Liver (tissue), 8 donors: ENCODE measurements at regions not wholly inside any gene's neighbourhood (a gene's known extent, or its start where the extent isn't known, plus 50 kb on each side); places are given as distances from the start of the nearest gene placed in this dataset.
A peak's percentile ranks its signal among the peaks of the same experiment; 100 is the strongest.
"Not testable (repeated sequence)": the region's sequence is repeated elsewhere in the genome, so short reads cannot be mapped to it uniquely, and the experiment has no call there.

Experiments used
- DNase-seq: peaks from one replicate; pipeline ENCODE4 v3.0.0-alpha.2; 2017; ENCODE audit warnings: low spot score
- H3K27ac ChIP-seq, 2 donors: one replicate each; pipeline ENCODE4 v1.7.0; 2013; ENCODE audit warnings: inconsistent platforms in 2 of 2, low read length in 2 of 2, control low read depth in 1 of 2, low read depth in 1 of 2, mild to moderate bottlenecking in 1 of 2
- H3K27me3 ChIP-seq, 4 donors: one replicate each; pipeline versions ENCODE4 v1.6.1 to v1.7.0; 2013; ENCODE audit warnings: low read length in 3 of 4, inconsistent platforms in 1 of 4, mild to moderate bottlenecking in 1 of 4, moderate library complexity in 1 of 4; ENCODE audit not compliant: control insufficient read depth in 4 of 4, insufficient read depth in 4 of 4
- H3K36me3 ChIP-seq, 4 donors: one replicate each; pipeline versions ENCODE4 v1.6.1 to v1.7.0; 2013; ENCODE audit warnings: low read length in 3 of 4, mild to moderate bottlenecking in 3 of 4, low read depth in 1 of 4, moderate library complexity in 1 of 4; ENCODE audit not compliant: control insufficient read depth in 4 of 4, insufficient read depth in 3 of 4
- H3K4me1 ChIP-seq, 4 donors: one replicate each; pipeline versions ENCODE4 v1.6.1 to v1.7.0; 2013; ENCODE audit warnings: low read length in 3 of 4, mild to moderate bottlenecking in 3 of 4, moderate library complexity in 1 of 4; ENCODE audit not compliant: control insufficient read depth in 4 of 4, insufficient read depth in 4 of 4
- H3K4me3 ChIP-seq, 3 donors: one replicate each; pipeline versions ENCODE4 v1.6.1 to v1.7.0; 2013; ENCODE audit warnings: low read length in 3 of 3, control low read depth in 1 of 3, low read depth in 1 of 3, mild to moderate bottlenecking in 1 of 3
- H3K9ac ChIP-seq, 2 donors: one replicate each; pipeline ENCODE4 v1.7.0; 2013; ENCODE audit warnings: low read length in 2 of 2, mild to moderate bottlenecking in 2 of 2, moderate library complexity in 2 of 2, control low read depth in 1 of 2, low read depth in 1 of 2
- H3K9me3 ChIP-seq, 4 donors: one replicate each; pipeline versions ENCODE4 v1.6.1 to v1.7.0; 2013; ENCODE audit warnings: low read length in 3 of 4; ENCODE audit not compliant: control insufficient read depth in 4 of 4
- ATF3 ChIP-seq: IDR thresholded peaks from 2 replicates; pipeline ENCODE4 v1.6.1; 2016; ENCODE audit warnings: antibody characterized with exemption
- CTCF ChIP-seq: fragments of 150-350 bp; IDR thresholded peaks from 2 replicates; pipeline ENCODE4 v1.5.1; 2017; ENCODE audit warnings: improper control_type of control experiment, low read depth, low read length; ENCODE audit not compliant: missing input control
- EGR1 ChIP-seq, 2 donors: IDR thresholded peaks; 2 replicates each; pipeline ENCODE4 v1.6.1; 2016 to 2018; ENCODE audit warnings: antibody characterized with exemption in 2 of 2, low read depth in 2 of 2
- FOXA1 ChIP-seq: IDR thresholded peaks from 2 replicates; pipeline ENCODE4 v1.6.1; 2016; ENCODE audit warnings: antibody characterized with exemption
- FOXA2 ChIP-seq: IDR thresholded peaks from 2 replicates; pipeline ENCODE4 v1.6.1; 2016; ENCODE audit warnings: antibody characterized with exemption
- HNF4G ChIP-seq: IDR thresholded peaks from 2 replicates; pipeline ENCODE4 v1.6.1; 2016; ENCODE audit warnings: antibody characterized with exemption
- JUND ChIP-seq, 2 donors: IDR thresholded peaks; 2 replicates each; pipeline ENCODE4 v1.6.1; 2016; ENCODE audit warnings: antibody characterized with exemption in 2 of 2
- MAX ChIP-seq: IDR thresholded peaks from 2 replicates; pipeline ENCODE4 v1.6.1; 2016; ENCODE audit warnings: antibody characterized with exemption
- NR2F2 ChIP-seq: IDR thresholded peaks from 2 replicates; pipeline ENCODE4 v1.6.1; 2016; ENCODE audit warnings: antibody characterized with exemption
- RAD21 ChIP-seq, 2 donors: IDR thresholded peaks; 2 replicates each; pipeline ENCODE4 v1.6.1; 2016; ENCODE audit warnings: antibody characterized with exemption in 2 of 2, mild to moderate bottlenecking in 2 of 2
- RXRA ChIP-seq, 2 donors: IDR thresholded peaks; 2 replicates each; pipeline ENCODE4 v1.6.1; 2017 to 2018; ENCODE audit warnings: antibody characterized with exemption in 2 of 2, mild to moderate bottlenecking in 1 of 2
- SP1 ChIP-seq: IDR thresholded peaks from 2 replicates; pipeline ENCODE4 v1.6.1; 2018; ENCODE audit warnings: antibody characterized with exemption, mild to moderate bottlenecking
- TAF1 ChIP-seq: conservative IDR thresholded peaks from 2 replicates; pipeline ENCODE4 v1.6.1; 2016; ENCODE audit warnings: antibody characterized with exemption, mild to moderate bottlenecking
- YY1 ChIP-seq: IDR thresholded peaks from 2 replicates; pipeline ENCODE4 v1.6.1; 2016; ENCODE audit warnings: antibody characterized with exemption, mild to moderate bottlenecking
- ZBTB33 ChIP-seq: IDR thresholded peaks from 2 replicates; pipeline ENCODE4 v1.6.1; 2016; ENCODE audit warnings: antibody characterized with exemption
- WGBS: extraction: QIAGEN DNeasy Blood & Tissue Kit; methylation state at CpG from one replicate; pipeline ENCODE4 v1.1.7; 2013; 5-methylcytosine and 5-hydroxymethylcytosine counted together
- donor health status: healthy.
- donor health status: healthy.
- donor health status: healthy.
- donor health status: healthy.
- donor health status: healthy.

GRCh38 chr17:30605027-30605426 lies 127.8 kb downstream of the GOSR1 start:
- H3K27ac ChIP-seq: no peak overlapping the region
- no peak for DNase-seq
- 93% methylated on average over 1 of the region's 1 CpG for WGBS
- H3K36me3 ChIP-seq: no peaks in the 10 kb centered on the region
- H3K9me3 ChIP-seq: no peaks in the 10 kb centered on the region
- H3K9ac ChIP-seq: no peak overlapping the region
- no peak overlapping the region for H3K4me3 ChIP-seq
- TF ChIP-seq TAF1: no peak
- TF ChIP-seq CTCF: no peak
- peaks cover 0 to 4% (median 0%) of the 10 kb centered on the region in 4 donors for H3K4me1 ChIP-seq
- no peaks in the 10 kb centered on the region for H3K27me3 ChIP-seq

- not testable (repeated sequence) for H3K4me3 ChIP-seq, H3K9ac ChIP-seq
- 97% methylated on average over 2 of the region's 2 CpGs for WGBS
Measured at GRCh38 chr17:30602396-30602795, 125.2 kb downstream of the GOSR1 start.

GRCh38 chr17:30601984-30602383 lies 124.8 kb downstream of the GOSR1 start:
- not testable (repeated sequence) for H3K4me3 ChIP-seq, H3K9me3 ChIP-seq, H3K4me1 ChIP-seq, H3K9ac ChIP-seq, DNase-seq, H3K27me3 ChIP-seq, H3K36me3 ChIP-seq, H3K27ac ChIP-seq
- 74% methylated on average over 7 of the region's 7 CpGs for WGBS

More at GRCh38 chr17:30602396-30602795, 125.2 kb downstream of the GOSR1 start:
- not testable (repeated sequence) for H3K27me3 ChIP-seq, DNase-seq, H3K27ac ChIP-seq, H3K9me3 ChIP-seq, H3K36me3 ChIP-seq, H3K4me1 ChIP-seq

- peak; percentile 41 for DNase-seq
- Histone ChIP-seq H3K36me3 (no peaks in the 10 kb centered on the region), H3K4me3 (peak overlapping the region; percentile 38 to 94 (median 87)), H3K4me1 (peaks cover 0 to 6% (median 3%) of the 10 kb centered on the region in 4 donors), H3K27ac (peak overlapping the region; percentile 95 to 96), H3K9me3 (no peaks in the 10 kb centered on the region), H3K27me3 (no peaks in the 10 kb centered on the region), H3K9ac (peak overlapping the region; percentile 11 to 55)
- under 1% methylated on average over 49 of the region's 49 CpGs for WGBS
- TF ChIP-seq ATF3 (no peak), NR2F2 (no peak), FOXA2 (no peak), ZBTB33 (no peak), RXRA (IDR thresholded peaks at IDR 0.05) (no peak), YY1 (no peak), EGR1 (IDR thresholded peaks at IDR 0.05; ENCODE audit: low read depth in 2 of 2) (no peak), RAD21 (IDR thresholded peaks at IDR 0.05) (no peak), HNF4G (no peak), MAX (no peak), JUND (IDR thresholded peaks at IDR 0.05) (no peak), FOXA1 (no peak), SP1 (no peak)
Measured at GRCh38 chr17:30600830-30601494, 123.8 kb downstream of the GOSR1 start.
